ENCODE measurements at regions not wholly inside any gene's neighbourhood (a gene's known extent, or its start where the extent isn't known, plus 50 kb on each side); places are given as distances from the start of the nearest gene placed in this dataset.

DNA sequence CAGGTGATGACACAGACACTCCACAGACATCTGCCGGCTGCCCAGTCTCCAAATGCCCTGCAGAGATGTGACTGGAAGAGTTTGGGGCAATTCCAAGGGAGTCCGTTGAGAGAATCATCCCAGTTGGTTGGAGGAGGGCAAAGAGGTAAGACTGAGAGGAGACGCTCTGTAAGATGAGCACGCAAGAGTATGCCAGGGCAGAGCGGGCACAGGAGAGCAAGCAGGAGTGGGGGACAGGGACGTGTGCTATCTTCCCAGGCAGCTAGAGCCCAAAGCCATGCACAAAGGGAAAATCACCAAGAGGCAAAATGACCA is 156.3 kb upstream of the TSHZ3 start:
- no peak overlapping the region for H3K4me3 ChIP-seq (ENCODE audit: low read length)
- no peak for DNase-seq (ENCODE audit: low read depth)
- TF ChIP-seq, protein P1, sequence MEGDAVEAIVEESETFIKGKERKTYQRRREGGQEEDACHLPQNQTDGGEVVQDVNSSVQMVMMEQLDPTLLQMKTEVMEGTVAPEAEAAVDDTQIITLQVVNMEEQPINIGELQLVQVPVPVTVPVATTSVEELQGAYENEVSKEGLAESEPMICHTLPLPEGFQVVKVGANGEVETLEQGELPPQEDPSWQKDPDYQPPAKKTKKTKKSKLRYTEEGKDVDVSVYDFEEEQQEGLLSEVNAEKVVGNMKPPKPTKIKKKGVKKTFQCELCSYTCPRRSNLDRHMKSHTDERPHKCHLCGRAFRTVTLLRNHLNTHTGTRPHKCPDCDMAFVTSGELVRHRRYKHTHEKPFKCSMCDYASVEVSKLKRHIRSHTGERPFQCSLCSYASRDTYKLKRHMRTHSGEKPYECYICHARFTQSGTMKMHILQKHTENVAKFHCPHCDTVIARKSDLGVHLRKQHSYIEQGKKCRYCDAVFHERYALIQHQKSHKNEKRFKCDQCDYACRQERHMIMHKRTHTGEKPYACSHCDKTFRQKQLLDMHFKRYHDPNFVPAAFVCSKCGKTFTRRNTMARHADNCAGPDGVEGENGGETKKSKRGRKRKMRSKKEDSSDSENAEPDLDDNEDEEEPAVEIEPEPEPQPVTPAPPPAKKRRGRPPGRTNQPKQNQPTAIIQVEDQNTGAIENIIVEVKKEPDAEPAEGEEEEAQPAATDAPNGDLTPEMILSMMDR (IDR thresholded peaks at IDR 0.05; ENCODE audit: insufficient read depth, low read depth, low read length, missing control alignments): no peak

DNA sequence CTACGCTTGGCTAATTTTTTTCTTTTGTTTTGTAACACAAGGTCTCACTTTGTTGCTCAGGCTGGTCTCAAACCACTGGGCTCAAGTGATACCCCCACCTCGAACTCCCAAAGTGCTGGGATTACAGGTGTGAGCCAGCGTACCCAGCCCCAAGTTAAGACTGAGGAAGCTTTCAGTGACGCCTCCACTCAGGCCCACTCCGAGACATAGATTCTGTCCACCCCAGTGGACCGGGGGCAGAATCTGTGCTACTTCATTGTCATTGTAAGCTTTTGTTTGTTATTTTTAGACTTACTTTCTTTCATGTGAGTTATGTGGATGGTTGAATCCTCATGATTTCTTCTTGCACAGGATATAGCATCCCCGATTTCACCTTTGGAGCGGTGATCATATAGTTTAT is 156.9 kb upstream of the TSHZ3 start:
- TF ChIP-seq, protein P1 (IDR thresholded peaks at IDR 0.05; ENCODE audit: insufficient read depth, low read depth, low read length, missing control alignments): no peak
- no peak for DNase-seq (ENCODE audit: low read depth)
- no peak overlapping the region for H3K4me3 ChIP-seq (ENCODE audit: low read length)

DNA sequence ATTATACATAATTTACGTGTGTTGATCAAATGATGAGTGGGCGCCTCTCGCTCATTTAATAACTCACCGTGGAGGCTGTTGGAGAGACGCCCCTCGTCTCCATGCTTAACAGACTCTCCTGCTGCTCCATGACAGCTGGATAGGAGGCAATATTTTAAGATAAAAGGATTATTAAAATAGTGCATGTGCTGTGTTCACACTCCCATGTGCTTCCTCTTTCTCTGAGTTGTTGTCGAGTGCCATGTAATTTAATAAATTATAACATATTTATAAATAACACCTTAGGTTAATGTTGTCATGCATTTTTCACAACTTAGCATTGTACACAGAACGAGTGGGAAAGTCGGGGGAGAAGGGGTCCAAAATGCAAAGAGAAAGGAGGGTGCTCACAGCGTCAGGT is 161.4 kb upstream of the TSHZ3 start:
- no peak overlapping the region for H3K4me3 ChIP-seq (ENCODE audit: low read length)
- DNase-seq (ENCODE audit: low read depth): no peak
- TF ChIP-seq, protein P1 (IDR thresholded peaks at IDR 0.05; ENCODE audit: insufficient read depth, low read depth, low read length, missing control alignments): no peak

DNA sequence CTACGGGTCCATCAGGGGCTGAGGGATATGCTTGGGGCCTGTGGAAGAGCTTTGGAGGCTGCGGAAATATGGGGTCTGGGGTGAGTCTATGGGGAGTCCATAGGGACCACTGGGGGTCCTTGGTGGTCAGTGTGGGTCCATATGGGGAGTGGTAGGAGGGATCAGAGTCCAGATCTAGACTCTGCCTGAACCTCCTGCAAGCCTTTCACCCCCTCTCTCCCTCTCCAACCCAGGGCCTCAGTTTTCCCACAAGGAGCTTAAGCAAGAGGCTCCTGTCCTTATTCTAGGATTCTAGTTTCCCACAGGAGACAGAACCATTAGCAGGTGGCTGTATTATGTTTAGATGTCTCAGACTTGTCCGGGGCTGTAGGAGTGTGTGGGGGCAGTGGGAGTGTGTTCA is 161.9 kb upstream of the TSHZ3 start:
- no peak overlapping the region for H3K4me3 ChIP-seq (ENCODE audit: low read length)
- DNase-seq (ENCODE audit: low read depth): no peak
- TF ChIP-seq, protein P1 (IDR thresholded peaks at IDR 0.05; ENCODE audit: insufficient read depth, low read depth, low read length, missing control alignments): no peak

DNA sequence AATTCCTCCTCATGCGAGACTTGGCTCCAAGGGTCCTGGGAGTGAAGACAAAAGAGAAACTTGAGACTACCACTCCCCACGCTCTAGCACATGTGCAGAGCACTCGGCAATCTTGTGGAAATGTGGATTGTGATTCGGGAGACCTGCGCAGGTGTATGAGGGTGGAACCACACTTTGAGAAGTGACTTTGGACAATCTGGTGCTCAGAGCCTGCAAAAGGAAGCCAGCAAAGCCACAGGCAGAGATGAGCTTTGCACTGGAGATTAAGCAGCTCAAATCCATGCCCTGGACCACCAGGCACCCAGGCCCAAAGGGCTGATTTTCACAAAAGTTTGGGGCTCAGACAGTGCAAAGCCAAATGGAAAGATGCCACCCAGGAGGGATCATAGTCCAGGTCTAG is 162.5 kb upstream of the TSHZ3 start:
- H3K4me3 ChIP-seq (ENCODE audit: low read length): no peak overlapping the region
- TF ChIP-seq, protein P1 (IDR thresholded peaks at IDR 0.05; ENCODE audit: insufficient read depth, low read depth, low read length, missing control alignments): no peak
- DNase-seq (ENCODE audit: low read depth): no peak

DNA sequence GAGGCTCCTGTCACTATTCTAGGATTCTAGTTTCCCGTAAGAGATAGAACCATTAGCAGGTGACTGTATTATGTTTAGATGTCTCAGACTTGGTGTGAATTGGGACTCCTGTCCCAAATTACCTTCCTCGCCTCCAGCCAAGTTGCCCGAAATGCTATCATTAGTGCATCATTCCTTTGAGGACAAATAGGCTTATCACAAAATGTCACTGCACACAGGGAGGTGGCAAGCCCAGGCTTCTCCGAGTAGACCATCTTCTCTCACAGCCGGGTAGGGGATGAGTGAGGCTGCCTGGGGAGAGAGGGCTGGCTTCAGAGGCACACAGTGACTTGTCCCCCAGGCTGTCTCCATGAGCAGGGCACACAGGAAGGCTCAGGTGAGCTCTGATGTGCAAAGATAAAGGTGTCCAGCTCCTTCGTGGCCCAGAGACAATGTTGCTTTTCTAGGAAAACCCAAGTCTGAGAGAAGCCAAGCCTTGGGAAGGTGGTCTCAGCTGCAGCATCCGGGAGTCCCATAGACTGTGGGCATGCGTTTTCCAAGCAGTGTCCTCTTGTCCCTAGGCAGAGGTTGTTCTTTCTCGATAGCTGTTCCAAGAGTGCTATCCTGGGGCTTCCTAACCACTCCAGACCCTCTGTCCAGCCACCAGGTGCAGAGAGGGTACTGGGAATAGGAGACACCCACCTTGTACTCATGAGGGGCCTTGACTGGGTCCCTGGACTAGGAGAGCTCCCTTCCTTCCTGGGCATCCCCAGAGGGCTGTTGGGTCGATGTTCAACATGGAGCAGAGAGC is 163.1 kb upstream of the TSHZ3 start:
- TF ChIP-seq, protein P1 (IDR thresholded peaks at IDR 0.05; ENCODE audit: insufficient read depth, low read depth, low read length, missing control alignments): no peak
- H3K4me3 ChIP-seq (ENCODE audit: low read length): no peak overlapping the region
- DNase-seq (ENCODE audit: low read depth): no peak

DNA sequence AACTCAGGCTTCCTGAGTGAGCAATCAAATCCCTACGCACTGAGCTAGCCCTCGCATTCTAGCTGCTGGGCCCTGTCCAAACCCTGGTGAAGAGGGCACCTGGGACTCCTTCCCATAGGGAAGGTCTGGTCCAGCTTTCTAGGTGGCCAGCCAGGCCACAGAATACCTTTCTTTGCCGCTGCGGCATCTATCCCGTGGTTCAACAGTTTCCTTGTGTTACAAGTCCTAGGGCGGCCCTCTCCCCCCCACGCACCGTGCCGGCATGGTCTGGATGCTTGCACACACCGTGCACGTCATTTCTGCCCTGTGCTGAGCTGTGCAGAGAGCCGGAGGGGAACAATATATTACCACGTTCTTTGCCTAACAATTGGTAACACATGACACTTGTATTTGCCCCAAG is 164.6 kb upstream of the TSHZ3 start:
- no peak overlapping the region for H3K4me3 ChIP-seq (ENCODE audit: low read length)
- DNase-seq (ENCODE audit: low read depth): no peak
- TF ChIP-seq, protein P1 (IDR thresholded peaks at IDR 0.05; ENCODE audit: insufficient read depth, low read depth, low read length, missing control alignments): no peak

All from epithelial cell of esophagus (primary cell).